DOHH2 (cell line): ENCODE measurements at regions not wholly inside any gene's neighbourhood (a gene's known extent, or its start where the extent isn't known, plus 50 kb on each side); places are given as distances from the start of the nearest gene placed in this dataset.

ENCODE experiments used
- H3F3A ChIP-seq: fragments of 200-600 bp; sonication (generic), shearing (Covaris generic); 2 replicates; pipeline ENCODE4 v1.6.0; 2016; ENCODE audit warnings: antibody characterized with exemption, mild to moderate bottlenecking; ENCODE audit not compliant: control insufficient read depth, insufficient read depth
- H3K27ac ChIP-seq: fragments of 200-600 bp; sonication (generic); 2 replicates; pipeline ENCODE4 v1.5.1; 2014; ENCODE audit warnings: low read depth, mild to moderate bottlenecking, low read length, moderate library complexity
- H3K27me3 ChIP-seq: fragments of 200-600 bp; sonication (generic); 2 replicates; pipeline ENCODE4 v1.6.1; 2014; ENCODE audit warnings: mild to moderate bottlenecking, low read length, mixed read lengths; ENCODE audit not compliant: control insufficient read depth
- H3K36me3 ChIP-seq: fragments of 200-600 bp; sonication (generic); 2 replicates; pipeline ENCODE4 v1.6.1; 2014; ENCODE audit warnings: mild to moderate bottlenecking, low read length, moderate library complexity, mixed read lengths; ENCODE audit not compliant: control insufficient read depth
- H3K4me1 ChIP-seq: fragments of 200-600 bp; sonication (generic); 2 replicates; pipeline ENCODE4 v1.6.1; 2014; ENCODE audit warnings: mild to moderate bottlenecking, low read length, mixed read lengths; ENCODE audit not compliant: control insufficient read depth
- H3K4me2 ChIP-seq: fragments of 200-600 bp; sonication (generic); 2 replicates; pipeline ENCODE4 v1.6.0; 2014; ENCODE audit warnings: mild to moderate bottlenecking, low read length, moderate library complexity
- H3K4me3 ChIP-seq: fragments of 200-600 bp; sonication (generic); 2 replicates; pipeline ENCODE4 v1.5.1; 2014; ENCODE audit warnings: mild to moderate bottlenecking, low read length, mixed read lengths
- H3K79me2 ChIP-seq: fragments of 200-600 bp; sonication (generic); 2 replicates; pipeline ENCODE4 v1.6.1; 2014; ENCODE audit warnings: mild to moderate bottlenecking, low read length, mixed read lengths; ENCODE audit not compliant: control insufficient read depth
- H3K9me2 ChIP-seq: fragments of 200-600 bp; sonication (generic); replicated peaks from 2 replicates; pipeline ENCODE4 v1.6.1; 2014; ENCODE audit warnings: mild to moderate bottlenecking, low read length, mixed read lengths; ENCODE audit not compliant: control insufficient read depth
- H3K9me3 ChIP-seq: fragments of 200-600 bp; sonication (generic); 2 replicates; pipeline ENCODE4 v1.6.1; 2014; ENCODE audit warnings: antibody characterized with exemption, low read length, mixed read lengths; ENCODE audit not compliant: control insufficient read depth, insufficient read depth
- H4K20me1 ChIP-seq: fragments of 200-600 bp; sonication (generic); 2 replicates; pipeline ENCODE4 v1.6.0; 2014; ENCODE audit warnings: low read depth, mild to moderate bottlenecking, antibody characterized with exemption, low read length, moderate library complexity; ENCODE audit not compliant: control insufficient read depth, insufficient read depth
- CTCF ChIP-seq: fragments of 200-600 bp; sonication (generic); IDR thresholded peaks from one replicate; pipeline ENCODE4 v1.5.1; 2014; ENCODE audit warnings: antibody characterized with exemption, mild to moderate bottlenecking, low read depth, low read length; ENCODE audit not compliant: poor library complexity, severe bottlenecking
- EZH2phosphoT487 ChIP-seq: fragments of 200-600 bp; sonication (generic); IDR thresholded peaks from 2 replicates; pipeline ENCODE4 v1.6.1; 2017; ENCODE audit warnings: borderline replicate concordance, mild to moderate bottlenecking, antibody characterized with exemption, low read length, moderate library complexity, mixed read lengths

GRCh38 chr10:130864961-130865818 is 446.3 kb downstream of the TCERG1L start:
- Histone ChIP-seq H3K79me2 (no peaks in the 10 kb centered on the region), H3K27me3 (no peaks in the 10 kb centered on the region), H3F3A (no peaks in the 10 kb centered on the region), H3K9me2 (no peaks in the 10 kb centered on the region), H3K4me3 (no peak overlapping the region), H3K9me3 (no peaks in the 10 kb centered on the region), H3K4me1 (no peaks in the 10 kb centered on the region), H3K36me3 (no peaks in the 10 kb centered on the region), H3K4me2 (no peak overlapping the region), H3K27ac (no peak overlapping the region), H4K20me1 (no peaks in the 10 kb centered on the region)
- TF ChIP-seq CTCF (no peak), EZH2phosphoT487 (no peak)

GRCh38 chr10:130866857-130867256 is 444.7 kb downstream of the TCERG1L start:
- no peak overlapping the region for H3K4me2 ChIP-seq
- no peaks in the 10 kb centered on the region for H3K9me3 ChIP-seq
- no peaks in the 10 kb centered on the region for H3K4me1 ChIP-seq
- no peak overlapping the region for H3K27ac ChIP-seq
- H3K4me3 ChIP-seq = no peak overlapping the region
- H3K79me2 ChIP-seq = no peaks in the 10 kb centered on the region
- no peaks in the 10 kb centered on the region for H3K36me3 ChIP-seq
- TF ChIP-seq EZH2phosphoT487 (no peak), CTCF (no peak)
- no peaks in the 10 kb centered on the region for H4K20me1 ChIP-seq
- no peaks in the 10 kb centered on the region for H3F3A ChIP-seq
- H3K27me3 ChIP-seq = no peaks in the 10 kb centered on the region
- no peaks in the 10 kb centered on the region for H3K9me2 ChIP-seq

GRCh38 chr10:130867446-130868194 is 443.9 kb downstream of the TCERG1L start:
- Histone ChIP-seq H3K9me2 (no peaks in the 10 kb centered on the region), H3F3A (no peaks in the 10 kb centered on the region), H3K4me1 (no peaks in the 10 kb centered on the region)

More at GRCh38 chr10:130867446-130868194, 443.9 kb downstream of the TCERG1L start:
- Histone ChIP-seq H4K20me1 (no peaks in the 10 kb centered on the region), H3K27me3 (no peaks in the 10 kb centered on the region), H3K36me3 (no peaks in the 10 kb centered on the region), H3K4me2 (no peak overlapping the region), H3K9me3 (no peaks in the 10 kb centered on the region), H3K4me3 (no peak overlapping the region), H3K27ac (no peak overlapping the region), H3K79me2 (no peaks in the 10 kb centered on the region)
- TF ChIP-seq CTCF (no peak), EZH2phosphoT487 (no peak)
